Body of pancreas (tissue), 4 donors: ENCODE measurements at regions not wholly inside any gene's neighbourhood (a gene's known extent, or its start where the extent isn't known, plus 50 kb on each side); places are given as distances from the start of the nearest gene placed in this dataset.

Source experiments
- CTCF ChIP-seq, 7 experiments: fragments of 450-650 bp in 4 of 7; fragments of 200-600 bp in 3 of 7; sonication (generic) in 3 of 7; IDR thresholded peaks; one replicate each; pipeline ENCODE4 v1.5.1; 2016 to 2019; ENCODE audit warnings: antibody characterized with exemption in 7 of 7
- POLR2A ChIP-seq, 3 donors: fragments of 450-650 bp; IDR thresholded peaks; one replicate each; pipeline ENCODE4 v1.6.1; 2016; ENCODE audit warnings: antibody characterized with exemption in 3 of 3, mild to moderate bottlenecking in 2 of 3

- TF ChIP-seq CTCF (IDR thresholded peaks at IDR 0.05) (no peak), POLR2A (IDR thresholded peaks at IDR 0.05) (no peak)
Measured at GRCh38 chr5:1661311-1661710, 137.6 kb upstream of the LPCAT1 start.
